Tibial nerve (tissue), 4 donors: ENCODE measurements at regions not wholly inside any gene's neighbourhood (a gene's known extent, or its start where the extent isn't known, plus 50 kb on each side); places are given as distances from the start of the nearest gene placed in this dataset.
A peak's percentile ranks its signal among the peaks of the same experiment; 100 is the strongest.

Source experiments
- DNase-seq, 2 donors: peaks; one replicate each; pipeline ENCODE4 v3.0.0-alpha.2; 2019; ENCODE audit warnings: low spot score in 2 of 2
- H3K27ac ChIP-seq, 4 donors: fragments of 200-600 bp; sonication (generic) in 3 of 4; one replicate each; pipeline ENCODE4 v1.5.1; 2017 to 2019; ENCODE audit warnings: mild to moderate bottlenecking in 1 of 4
- H3K27me3 ChIP-seq, 2 donors: fragments of 200-600 bp; sonication (generic) in 1 of 2; one replicate each; pipeline versions ENCODE4 v1.5.1 to v1.6.0; 2017 to 2019
- H3K36me3 ChIP-seq, 3 donors: fragments of 200-600 bp; sonication (generic); one replicate each; pipeline ENCODE4 v1.5.1; 2018 to 2019
- H3K4me1 ChIP-seq, 4 donors: fragments of 200-600 bp; sonication (generic) in 3 of 4; one replicate each; pipeline ENCODE4 v1.5.1; 2017 to 2019
- H3K4me3 ChIP-seq, 4 donors: fragments of 200-600 bp; sonication (generic) in 3 of 4; one replicate each; pipeline ENCODE4 v1.5.1; 2017 to 2019; ENCODE audit warnings: mild to moderate bottlenecking in 1 of 4, moderate library complexity in 1 of 4
- H3K9me3 ChIP-seq, 4 donors: fragments of 200-600 bp; sonication (generic) in 3 of 4; one replicate each; pipeline ENCODE4 v1.5.1; 2017 to 2019
- EP300 ChIP-seq, 2 donors: sonication (generic); formaldehyde crosslinking; IDR thresholded peaks; one replicate each; pipeline ENCODE4 v1.6.1; 2017; ENCODE audit warnings: antibody characterized with exemption in 2 of 2, mild to moderate bottlenecking in 1 of 2
- POLR2A ChIP-seq, 2 donors: fragments of 450-650 bp; IDR thresholded peaks; one replicate each; pipeline ENCODE4 v1.6.1; 2017; ENCODE audit warnings: antibody characterized with exemption in 2 of 2, mild to moderate bottlenecking in 2 of 2, moderate library complexity in 2 of 2
- WGBS, 2 donors: methylation state at CpG; one replicate each; pipeline ENCODE4 v1.1.5; 2018; 5-methylcytosine and 5-hydroxymethylcytosine counted together
- TF ChIP-seq, protein P1 (sequence below), 5 experiments: fragments of 200-600 bp in 3 of 5; fragments of 450-650 bp in 2 of 5; sonication (generic) in 3 of 5; IDR thresholded peaks; one replicate each; pipeline ENCODE4 v1.5.1; 2016 to 2019; ENCODE audit warnings: antibody characterized with exemption in 5 of 5, mild to moderate bottlenecking in 3 of 5, moderate library complexity in 2 of 5

DNA sequence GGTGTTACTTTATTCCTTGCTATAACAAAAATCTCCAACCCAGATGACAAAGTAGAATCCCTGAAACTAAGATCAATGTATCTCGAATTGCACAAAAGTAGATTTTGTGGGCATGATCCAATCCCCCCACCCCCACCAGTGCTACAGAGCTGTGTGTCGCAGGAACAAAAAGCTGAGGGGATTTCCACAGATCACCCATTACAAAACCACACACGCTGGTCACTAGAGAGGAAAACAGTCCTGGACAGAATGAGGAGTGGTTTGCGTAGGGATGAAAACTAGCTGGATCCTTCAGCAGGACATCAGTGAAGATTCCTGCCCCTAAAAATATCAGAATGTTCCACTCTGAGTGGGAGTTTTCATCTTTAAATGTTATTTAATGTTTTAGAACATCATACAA lies 165.3 kb upstream of the STK17B start:
- 54 to 60% methylated on average over 4 of the region's 4 CpGs for WGBS, 2 donors

DNA sequence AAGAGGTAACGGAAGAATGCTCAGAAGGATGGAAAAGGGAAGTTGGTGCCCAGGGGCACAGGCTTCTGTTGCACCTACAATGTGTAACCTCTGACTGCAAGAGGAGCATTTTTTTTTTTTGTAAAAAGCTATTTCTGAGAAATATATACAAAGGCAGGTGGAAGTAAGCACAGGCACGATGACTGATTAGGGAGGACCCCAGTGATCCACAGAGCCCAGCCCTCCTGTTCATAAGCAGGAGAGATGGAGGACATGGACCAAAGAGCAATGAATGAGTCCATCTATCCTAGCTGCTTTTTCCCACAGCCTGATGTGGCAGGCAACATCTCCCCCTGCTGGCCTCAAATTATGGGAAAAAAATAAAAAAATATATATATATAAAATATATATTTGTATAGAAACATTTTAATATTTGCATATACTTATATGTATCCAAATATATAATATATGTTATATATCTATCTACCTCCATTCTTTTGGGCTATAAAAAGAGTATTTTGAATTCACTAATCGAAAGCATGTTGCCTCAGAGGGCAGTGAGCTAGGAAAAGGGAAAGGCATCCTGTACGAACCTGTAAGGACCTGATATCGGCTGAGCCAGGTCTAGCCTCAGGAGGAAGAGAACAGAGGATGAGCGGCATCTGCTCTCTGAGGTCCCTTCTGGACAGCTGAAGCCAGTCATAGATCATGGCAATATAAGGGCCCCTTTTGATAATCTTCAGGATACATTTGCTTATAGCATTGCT lies 166.0 kb upstream of the STK17B start:
- WGBS, 2 donors, result 64 to 73% methylated on average over 6 of the region's 6 CpGs
- Histone ChIP-seq H3K4me3 (no peak overlapping the region), H3K36me3 (no peaks in the 10 kb centered on the region), H3K27me3 (no peaks in the 10 kb centered on the region), H3K4me1 (peaks cover 0 to 6% (median 0%) of the 10 kb centered on the region in 4 donors), H3K27ac (no peak overlapping the region), H3K9me3 (no peaks in the 10 kb centered on the region)
- peak in 1 of 2 donors; percentile 12 for DNase-seq
- no peak for TF ChIP-seq EP300 (IDR thresholded peaks at IDR 0.05)
- TF ChIP-seq, protein P1, sequence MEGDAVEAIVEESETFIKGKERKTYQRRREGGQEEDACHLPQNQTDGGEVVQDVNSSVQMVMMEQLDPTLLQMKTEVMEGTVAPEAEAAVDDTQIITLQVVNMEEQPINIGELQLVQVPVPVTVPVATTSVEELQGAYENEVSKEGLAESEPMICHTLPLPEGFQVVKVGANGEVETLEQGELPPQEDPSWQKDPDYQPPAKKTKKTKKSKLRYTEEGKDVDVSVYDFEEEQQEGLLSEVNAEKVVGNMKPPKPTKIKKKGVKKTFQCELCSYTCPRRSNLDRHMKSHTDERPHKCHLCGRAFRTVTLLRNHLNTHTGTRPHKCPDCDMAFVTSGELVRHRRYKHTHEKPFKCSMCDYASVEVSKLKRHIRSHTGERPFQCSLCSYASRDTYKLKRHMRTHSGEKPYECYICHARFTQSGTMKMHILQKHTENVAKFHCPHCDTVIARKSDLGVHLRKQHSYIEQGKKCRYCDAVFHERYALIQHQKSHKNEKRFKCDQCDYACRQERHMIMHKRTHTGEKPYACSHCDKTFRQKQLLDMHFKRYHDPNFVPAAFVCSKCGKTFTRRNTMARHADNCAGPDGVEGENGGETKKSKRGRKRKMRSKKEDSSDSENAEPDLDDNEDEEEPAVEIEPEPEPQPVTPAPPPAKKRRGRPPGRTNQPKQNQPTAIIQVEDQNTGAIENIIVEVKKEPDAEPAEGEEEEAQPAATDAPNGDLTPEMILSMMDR (IDR thresholded peaks at IDR 0.05), result peak in 4 of 5 experiments; percentile 20 to 43 (median 38)

More for the DNA sequence above, 165.3 kb upstream of the STK17B start:
- Histone ChIP-seq H3K4me1 (peaks cover 0 to 6% (median 0%) of the 10 kb centered on the region in 4 donors), H3K36me3 (no peaks in the 10 kb centered on the region), H3K9me3 (no peaks in the 10 kb centered on the region), H3K27ac (no peak overlapping the region), H3K4me3 (no peak overlapping the region), H3K27me3 (no peaks in the 10 kb centered on the region)
- DNase-seq, result no peak
- TF ChIP-seq, protein P1 (IDR thresholded peaks at IDR 0.05), result no peak
- TF ChIP-seq POLR2A (IDR thresholded peaks at IDR 0.05) (no peak), EP300 (IDR thresholded peaks at IDR 0.05) (no peak)

DNA sequence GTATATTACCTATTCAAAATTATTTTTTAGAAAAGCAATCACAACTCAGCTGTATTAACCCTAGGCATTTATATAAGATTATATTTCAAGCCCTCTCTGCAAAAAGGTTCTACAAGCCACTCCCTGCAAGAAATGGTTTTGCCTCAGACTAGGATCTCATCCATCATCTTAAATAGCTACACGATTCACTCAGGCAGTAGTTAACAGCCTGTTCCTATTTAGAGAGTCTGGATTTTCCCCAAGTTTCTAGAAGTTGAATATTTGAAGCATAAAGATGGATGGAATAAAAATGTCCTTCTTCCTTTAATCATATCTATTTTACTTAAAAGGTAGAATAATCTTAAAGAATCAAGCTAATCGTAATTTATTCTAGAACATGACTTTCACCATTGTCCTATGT lies 167.1 kb upstream of the STK17B start:
- TF ChIP-seq EP300 (IDR thresholded peaks at IDR 0.05) (no peak), POLR2A (IDR thresholded peaks at IDR 0.05) (no peak)
- TF ChIP-seq, protein P1 (IDR thresholded peaks at IDR 0.05), result no peak
- 73 to 74% methylated on average over 2 of the region's 2 CpGs for WGBS, 2 donors
- H3K27me3 ChIP-seq, result no peaks in the 10 kb centered on the region
- H3K36me3 ChIP-seq, result no peaks in the 10 kb centered on the region
- no peak overlapping the region for H3K27ac ChIP-seq
- DNase-seq, result no peak
- H3K4me3 ChIP-seq, result no peak overlapping the region
- H3K4me1 ChIP-seq, result peaks cover 0 to 6% (median 0%) of the 10 kb centered on the region in 4 donors
- H3K9me3 ChIP-seq, result no peaks in the 10 kb centered on the region

DNA sequence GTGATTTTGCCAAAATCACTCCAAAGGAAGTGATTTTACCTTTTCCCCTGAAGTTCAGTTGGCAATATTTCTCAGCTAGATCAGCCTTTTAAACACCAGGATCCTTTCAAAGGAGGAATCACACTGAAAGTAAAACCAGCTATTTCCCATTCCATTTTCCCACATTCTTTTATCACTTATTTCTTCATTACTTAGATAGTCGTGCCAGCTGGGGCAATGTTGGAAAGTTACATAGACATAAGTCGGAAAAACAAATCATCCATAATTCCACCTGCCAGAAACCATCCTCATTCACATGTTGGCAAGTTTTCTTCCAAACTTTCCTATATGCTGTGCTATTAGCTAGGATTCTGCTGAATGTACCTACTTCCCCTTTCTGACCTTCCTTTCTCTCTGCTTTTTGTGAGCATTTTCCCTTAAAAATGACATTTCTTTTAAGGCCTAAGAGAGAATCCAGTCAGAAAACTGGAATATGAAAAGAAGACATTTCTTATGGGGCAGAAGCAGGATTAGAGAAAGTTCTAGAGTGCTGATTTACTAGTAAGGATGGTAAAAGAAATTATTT lies 170.0 kb upstream of the STK17B start:
- 53 to 61% methylated on average over 2 of the region's 2 CpGs for WGBS, 2 donors
- no peak overlapping the region for H3K4me3 ChIP-seq
- H3K4me1 ChIP-seq, result peaks cover 0 to 6% (median 0%) of the 10 kb centered on the region in 4 donors
- H3K36me3 ChIP-seq, result no peaks in the 10 kb centered on the region
- no peak overlapping the region for H3K27ac ChIP-seq
- TF ChIP-seq, protein P1 (IDR thresholded peaks at IDR 0.05), result no peak
- TF ChIP-seq EP300 (IDR thresholded peaks at IDR 0.05) (no peak), POLR2A (IDR thresholded peaks at IDR 0.05) (no peak)
- no peaks in the 10 kb centered on the region for H3K9me3 ChIP-seq
- no peaks in the 10 kb centered on the region for H3K27me3 ChIP-seq
- no peak for DNase-seq

DNA sequence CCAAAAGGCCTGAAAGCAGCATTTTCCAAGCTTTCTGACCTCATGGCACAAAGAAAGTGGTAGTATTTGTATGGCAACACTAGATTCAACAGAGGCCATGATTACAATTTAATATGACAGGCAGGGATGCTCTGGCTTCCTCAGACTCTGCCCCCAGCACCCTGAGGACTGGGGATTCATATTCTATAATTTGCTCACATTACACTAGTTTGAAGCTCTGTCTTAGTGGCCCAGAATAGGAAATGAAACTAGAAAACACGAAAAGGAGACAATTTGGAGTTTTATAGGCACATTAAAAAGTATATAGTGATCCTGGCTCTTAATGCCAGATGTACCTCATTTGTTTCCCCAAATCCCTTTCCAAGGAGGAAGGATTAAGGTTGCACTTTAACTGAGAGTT lies 173.0 kb upstream of the STK17B start:
- H3K27me3 ChIP-seq, result no peaks in the 10 kb centered on the region
- DNase-seq, result no peak
- no peak overlapping the region for H3K4me3 ChIP-seq
- H3K36me3 ChIP-seq, result no peaks in the 10 kb centered on the region
- H3K4me1 ChIP-seq, result peaks cover 0 to 6% (median 0%) of the 10 kb centered on the region in 4 donors
- no peak overlapping the region for H3K27ac ChIP-seq
- no peaks in the 10 kb centered on the region for H3K9me3 ChIP-seq
- 75 to 92% methylated on average over 1 of the region's 1 CpG for WGBS, 2 donors
- TF ChIP-seq EP300 (IDR thresholded peaks at IDR 0.05) (no peak), POLR2A (IDR thresholded peaks at IDR 0.05) (no peak)
- TF ChIP-seq, protein P1 (IDR thresholded peaks at IDR 0.05), result no peak
